SJCRH30 (cell line): ENCODE measurements at regions not wholly inside any gene's neighbourhood (a gene's known extent, or its start where the extent isn't known, plus 50 kb on each side); places are given as distances from the start of the nearest gene placed in this dataset.

ENCODE experiments used
- DNase-seq, 2 experiments: peaks; one replicate each; pipeline ENCODE4 v3.0.0-alpha.2; 2015 to 2020
- H3K27ac ChIP-seq: fragments of 250-450 bp; sonication (Bioruptor Pico); 2 replicates; pipeline ENCODE4 v1.5.1; 2020; ENCODE audit warnings: mild to moderate bottlenecking, moderate library complexity
- H3K27me3 ChIP-seq: fragments of 250-450 bp; sonication (Bioruptor Pico); 2 replicates; pipeline ENCODE4 v1.5.1; 2020; ENCODE audit warnings: mild to moderate bottlenecking, moderate library complexity
- H3K36me3 ChIP-seq: fragments of 250-450 bp; sonication (Bioruptor Pico); 2 replicates; pipeline ENCODE4 v1.5.1; 2020; ENCODE audit warnings: mild to moderate bottlenecking, moderate library complexity
- H3K4me1 ChIP-seq: fragments of 250-450 bp; sonication (Bioruptor Pico); 2 replicates; pipeline ENCODE4 v1.5.1; 2020; ENCODE audit warnings: mild to moderate bottlenecking, moderate library complexity
- H3K4me3 ChIP-seq: fragments of 250-450 bp; sonication (Bioruptor Pico); 2 replicates; pipeline ENCODE4 v1.5.1; 2020; ENCODE audit warnings: mild to moderate bottlenecking, moderate library complexity
- H3K9me3 ChIP-seq: fragments of 250-450 bp; sonication (Bioruptor Pico); replicated peaks from 2 replicates; pipeline ENCODE4 v1.5.1; 2020; ENCODE audit warnings: mild to moderate bottlenecking, moderate library complexity

DNA sequence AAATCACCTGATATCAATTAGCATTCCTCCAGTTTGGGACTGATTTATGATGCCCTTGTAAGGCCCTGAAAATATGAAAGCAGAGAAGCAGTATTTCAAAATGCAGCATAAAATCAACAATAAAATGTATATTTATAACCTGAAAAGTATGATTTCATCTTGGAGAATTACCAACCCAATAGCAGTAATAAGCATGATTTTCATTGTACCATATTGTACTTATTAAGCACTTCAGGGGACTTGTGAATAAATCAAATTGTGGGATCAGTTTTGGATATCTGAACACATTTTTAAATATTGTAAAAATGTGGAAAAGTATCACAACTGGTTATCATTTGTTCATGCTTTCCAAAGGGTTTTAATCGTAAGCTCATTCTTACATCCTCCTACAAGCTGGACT, 250.8 kb downstream of the DMRT2 start:
- no peak for DNase-seq
- Histone ChIP-seq H3K4me1 (no peaks in the 10 kb centered on the region; the same call in 1 of the 2 replicates), H3K9me3 (no peaks in the 10 kb centered on the region), H3K4me3 (no peak overlapping the region), H3K36me3 (no peaks in the 10 kb centered on the region), H3K27ac (no peak overlapping the region), H3K27me3 (no peaks in the 10 kb centered on the region)

DNA sequence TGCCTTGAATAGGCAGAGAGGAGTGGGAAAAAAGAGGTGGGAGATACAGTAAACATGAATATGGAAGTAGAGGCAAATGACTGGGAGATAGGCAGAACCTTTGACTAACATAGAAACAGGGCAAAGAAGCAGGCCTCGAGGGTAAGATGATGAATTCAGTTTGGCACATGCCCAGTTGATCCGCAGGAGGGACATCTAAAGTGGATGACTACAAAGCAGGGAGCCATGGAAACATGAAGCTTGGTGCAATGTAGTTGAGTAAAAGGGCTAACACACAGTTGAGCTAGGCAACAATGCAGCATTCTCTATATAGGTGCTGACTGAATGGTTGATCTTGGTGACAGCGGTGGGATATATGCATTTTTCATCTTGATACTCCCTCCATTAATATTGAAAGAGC, 253.8 kb downstream of the DMRT2 start:
- H3K27me3 ChIP-seq = no peaks in the 10 kb centered on the region
- no peaks in the 10 kb centered on the region for H3K36me3 ChIP-seq
- no peak overlapping the region for H3K27ac ChIP-seq
- no peaks in the 10 kb centered on the region; the same call in 1 of the 2 replicates for H3K4me1 ChIP-seq
- H3K9me3 ChIP-seq = no peaks in the 10 kb centered on the region
- DNase-seq = no peak
- no peak overlapping the region for H3K4me3 ChIP-seq

DNA sequence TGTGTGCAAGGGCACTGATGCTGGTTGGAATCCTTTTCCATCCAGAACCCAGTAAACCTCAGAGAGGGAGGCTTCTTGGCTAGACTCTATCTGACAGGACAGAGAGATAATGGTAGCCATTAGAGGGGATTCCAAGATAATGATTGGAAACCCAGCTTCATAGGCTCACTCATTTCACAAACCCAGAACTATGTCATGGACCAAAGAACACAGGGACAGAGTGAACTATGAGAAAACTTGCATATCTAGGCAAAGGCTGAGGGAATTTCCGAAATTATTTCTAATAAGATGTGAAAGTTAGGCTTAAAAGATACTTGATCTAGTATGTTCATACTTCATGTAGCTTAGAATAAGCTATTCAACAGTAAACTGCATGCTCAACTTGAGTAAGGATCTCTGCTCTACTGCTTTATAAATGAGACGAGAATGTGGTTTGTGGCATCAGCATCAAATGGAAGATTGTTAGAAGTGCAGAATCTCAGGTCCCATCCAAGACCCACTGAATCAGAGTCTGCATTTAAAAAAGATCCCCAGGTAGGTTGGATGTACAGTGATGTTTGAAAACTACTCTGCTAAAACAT, 261.4 kb downstream of the DMRT2 start:
- DNase-seq = no peak
- Histone ChIP-seq H3K4me1 (no peaks in the 10 kb centered on the region), H3K27me3 (no peaks in the 10 kb centered on the region), H3K36me3 (no peaks in the 10 kb centered on the region), H3K27ac (no peak overlapping the region), H3K4me3 (no peak overlapping the region), H3K9me3 (no peaks in the 10 kb centered on the region)

DNA sequence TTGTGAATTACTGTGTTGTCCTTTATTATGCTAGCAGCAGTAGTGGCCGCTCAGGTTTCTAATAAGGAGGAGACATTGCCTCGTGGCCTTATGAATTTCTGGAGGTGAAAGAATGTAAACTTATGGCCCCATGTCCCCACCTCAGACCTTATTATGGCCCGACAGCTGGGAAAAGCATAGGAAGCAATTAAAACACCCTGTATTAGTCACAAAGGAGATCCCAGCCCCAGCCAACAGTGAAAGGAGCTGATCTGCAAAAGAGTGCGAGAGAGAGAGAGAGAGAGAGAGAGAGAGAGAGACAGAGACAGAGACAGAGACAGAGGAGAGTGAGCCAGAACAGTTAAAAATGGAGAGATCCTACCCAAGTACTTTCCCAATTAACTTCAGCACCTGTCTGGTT, 269.3 kb downstream of the DMRT2 start:
- peaks cover 35% of the 10 kb centered on the region for H3K4me1 ChIP-seq
- H3K27me3 ChIP-seq = no peaks in the 10 kb centered on the region
- H3K36me3 ChIP-seq = no peaks in the 10 kb centered on the region
- no peak overlapping the region for H3K4me3 ChIP-seq
- peak; percentile 56 to 79 for DNase-seq
- peak overlapping the region; percentile 94 for H3K27ac ChIP-seq
- H3K9me3 ChIP-seq = no peaks in the 10 kb centered on the region

DNA sequence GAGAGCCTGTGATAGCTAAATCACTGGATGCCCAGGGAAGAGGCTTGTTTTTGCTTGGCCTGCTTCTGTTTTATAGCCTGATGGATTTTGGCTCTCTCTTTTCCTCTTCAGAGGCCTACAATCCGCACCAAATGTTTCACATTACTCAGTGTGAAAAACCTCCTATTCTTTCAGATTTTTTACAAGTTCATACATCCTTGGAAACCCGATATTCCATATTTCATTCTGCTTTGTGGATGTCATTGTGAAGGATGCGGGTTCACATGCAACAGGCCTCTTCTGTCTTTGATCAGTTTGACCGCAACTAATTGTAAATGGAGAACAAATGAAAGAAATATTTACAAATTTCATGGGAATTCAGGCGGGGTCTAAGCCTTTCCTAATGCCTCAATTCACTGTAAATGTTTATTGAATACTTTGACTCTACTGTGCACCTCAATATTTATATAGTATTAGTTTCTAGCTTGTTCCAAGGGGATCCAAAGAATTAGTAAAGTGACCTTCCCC, 269.9 kb downstream of the DMRT2 start:
- Histone ChIP-seq H3K36me3 (no peaks in the 10 kb centered on the region), H3K27me3 (no peaks in the 10 kb centered on the region), H3K4me1 (peaks cover 35% of the 10 kb centered on the region), H3K4me3 (peak overlapping the region; percentile 11), H3K9me3 (no peaks in the 10 kb centered on the region), H3K27ac (peak overlapping the region; percentile 94)
- DNase-seq = peak; percentile 45 to 87

DNA sequence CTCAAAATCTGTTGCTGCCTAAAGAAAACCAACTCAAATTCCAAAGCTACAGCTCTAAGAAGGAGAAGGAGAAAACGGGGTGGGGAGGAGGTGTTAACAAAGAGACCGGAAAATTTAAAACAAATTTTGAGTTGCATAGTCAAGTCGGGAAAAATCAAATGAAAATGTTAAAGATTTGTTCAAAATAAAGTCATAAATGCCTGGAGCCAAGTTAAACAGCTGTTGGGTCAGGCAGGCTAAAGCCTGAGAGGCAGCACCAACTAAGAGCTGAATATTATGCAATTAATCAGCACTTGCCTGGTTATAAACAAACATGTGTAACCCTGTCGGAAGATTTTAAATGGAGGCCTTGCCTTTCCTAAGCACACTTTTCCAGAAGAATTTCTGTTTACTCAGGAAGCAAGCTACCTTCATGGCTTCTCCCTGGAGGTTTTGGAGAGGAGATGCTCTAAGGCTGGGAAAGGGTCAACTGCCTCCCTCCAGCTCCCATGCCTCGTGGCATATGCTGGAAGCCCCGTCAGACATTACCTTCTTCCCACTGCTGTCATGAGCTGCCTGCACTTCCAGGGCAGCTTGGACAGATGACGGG, 270.5 kb downstream of the DMRT2 start:
- peak overlapping the region; percentile 94 for H3K27ac ChIP-seq
- peaks cover 35% of the 10 kb centered on the region for H3K4me1 ChIP-seq
- peak overlapping the region; percentile 11 for H3K4me3 ChIP-seq
- no peaks in the 10 kb centered on the region for H3K36me3 ChIP-seq
- no peaks in the 10 kb centered on the region for H3K9me3 ChIP-seq
- DNase-seq = peak; percentile 34 to 63
- no peaks in the 10 kb centered on the region for H3K27me3 ChIP-seq

DNA sequence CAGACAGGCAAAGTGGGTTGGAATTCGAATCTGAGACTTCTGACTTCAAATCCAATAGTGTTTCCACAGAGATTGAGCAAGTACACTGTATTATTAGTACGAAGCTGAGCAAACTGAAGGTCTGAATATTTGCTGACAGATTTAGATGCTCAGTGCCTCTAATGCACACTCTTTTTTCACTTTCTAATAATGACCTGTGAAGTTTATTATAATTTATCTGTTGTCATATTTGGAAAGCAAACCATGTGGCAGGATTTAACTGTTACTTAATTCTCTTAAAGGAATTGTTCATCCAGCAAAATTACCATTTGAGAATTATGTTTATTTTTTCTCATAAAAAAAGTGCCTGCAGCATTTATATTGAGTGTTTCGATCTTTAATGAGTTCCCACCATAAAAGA, 277.3 kb downstream of the DMRT2 start:
- no peak overlapping the region for H3K27ac ChIP-seq

DNA sequence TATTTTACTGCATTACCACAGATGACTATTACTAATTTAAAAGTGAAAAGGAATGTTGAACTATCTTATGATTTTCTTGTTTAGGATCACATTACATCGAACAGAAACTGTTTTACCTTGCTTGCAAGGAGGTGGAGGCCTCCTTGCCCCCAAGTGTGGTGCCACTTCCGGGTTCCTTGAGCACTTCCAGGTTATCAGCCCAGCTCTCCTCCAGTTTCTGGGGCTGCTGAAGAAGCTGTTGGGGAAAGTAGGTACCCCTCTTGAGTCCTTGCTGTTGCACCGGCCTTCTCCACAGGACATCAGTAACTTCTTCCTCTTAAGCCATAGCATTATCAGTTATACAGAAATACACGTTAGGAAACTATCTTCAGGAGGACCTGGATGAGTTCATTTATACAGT, 278.2 kb downstream of the DMRT2 start:
- no peaks in the 10 kb centered on the region for H3K27me3 ChIP-seq
- DNase-seq = no peak
- no peaks in the 10 kb centered on the region for H3K9me3 ChIP-seq
- H3K36me3 ChIP-seq = no peaks in the 10 kb centered on the region
- H3K4me3 ChIP-seq = no peak overlapping the region
- H3K27ac ChIP-seq = no peak overlapping the region
- peaks cover 34% of the 10 kb centered on the region for H3K4me1 ChIP-seq

More for the DNA sequence above, 277.3 kb downstream of the DMRT2 start:
- Histone ChIP-seq H3K4me3 (no peak overlapping the region), H3K9me3 (no peaks in the 10 kb centered on the region), H3K36me3 (no peaks in the 10 kb centered on the region), H3K4me1 (peaks cover 31% of the 10 kb centered on the region), H3K27me3 (no peaks in the 10 kb centered on the region)
- no peak for DNase-seq

DNA sequence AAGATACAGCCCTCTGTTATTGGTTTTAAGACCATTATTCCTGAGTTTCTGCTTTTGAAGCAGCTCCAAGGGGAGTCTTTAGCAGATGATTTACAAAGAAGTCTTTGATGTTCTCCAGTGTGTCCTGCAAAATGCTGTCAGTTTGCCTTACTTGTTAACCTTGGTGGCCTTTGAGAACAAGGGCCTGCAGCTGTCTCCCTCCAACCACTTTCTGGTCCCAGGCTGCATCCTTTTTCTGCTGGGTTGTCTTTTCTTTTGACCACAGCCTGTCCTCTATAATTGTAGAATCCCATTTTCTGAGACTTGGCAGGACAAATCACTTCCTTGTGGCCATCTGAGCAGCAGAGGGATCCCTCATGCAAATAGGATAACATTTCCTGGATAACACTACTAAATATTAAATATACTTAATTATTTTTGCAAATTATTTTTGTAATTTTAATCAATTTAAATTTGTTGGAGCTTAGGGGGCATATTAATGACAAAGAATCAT, 281.4 kb downstream of the DMRT2 start:
- Histone ChIP-seq H3K36me3 (no peaks in the 10 kb centered on the region), H3K27me3 (no peaks in the 10 kb centered on the region), H3K9me3 (no peaks in the 10 kb centered on the region), H3K27ac (peak overlapping the region; percentile 28), H3K4me1 (peaks cover 34% of the 10 kb centered on the region), H3K4me3 (no peak overlapping the region)
- peak; percentile 52 to 74 for DNase-seq

DNA sequence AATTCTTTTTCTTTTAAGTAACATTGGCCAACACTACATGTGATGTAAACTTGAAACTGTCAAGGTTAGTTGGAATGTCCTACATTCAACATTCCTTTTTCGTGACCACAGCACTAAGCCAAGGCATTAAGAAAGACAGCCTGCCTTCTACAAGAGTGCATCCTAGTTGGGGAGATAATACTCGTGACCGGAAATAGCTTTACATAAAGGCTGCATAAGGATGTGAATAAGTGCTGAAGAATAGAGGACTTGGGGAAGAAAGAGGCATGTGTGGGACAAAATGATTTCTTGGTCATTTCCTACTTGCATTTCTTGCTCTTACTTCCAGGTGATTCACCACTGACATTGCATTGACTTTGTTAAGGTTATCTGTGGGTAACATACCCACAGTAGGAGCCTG, 282.0 kb downstream of the DMRT2 start:
- DNase-seq = peak; percentile 23 to 52
- Histone ChIP-seq H3K4me1 (peaks cover 39% of the 10 kb centered on the region), H3K9me3 (no peaks in the 10 kb centered on the region), H3K27me3 (no peaks in the 10 kb centered on the region), H3K36me3 (no peaks in the 10 kb centered on the region), H3K4me3 (no peak overlapping the region), H3K27ac (peak overlapping the region; percentile 28)

DNA sequence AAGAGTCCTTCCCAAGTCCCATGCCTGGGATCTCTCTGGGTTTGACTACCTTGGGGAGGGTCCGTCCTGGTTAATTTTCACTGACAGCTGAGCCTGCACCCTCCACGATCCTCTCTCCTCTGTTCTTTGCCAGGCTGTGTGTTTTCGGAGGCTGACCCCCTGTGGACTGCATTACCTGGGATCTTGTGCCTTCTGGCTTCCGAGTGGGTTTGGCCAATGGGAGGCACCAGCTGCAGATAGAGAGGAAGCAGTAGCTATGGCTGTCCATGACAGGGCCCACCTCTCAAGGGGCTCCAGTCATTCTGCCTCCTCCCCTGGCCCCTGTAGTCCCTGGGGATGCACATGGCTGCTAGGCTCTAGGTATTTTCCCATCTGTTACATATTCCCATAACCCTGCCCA, 285.0 kb downstream of the DMRT2 start:
- Histone ChIP-seq H3K36me3 (no peaks in the 10 kb centered on the region), H3K9me3 (peaks cover 4% of the 10 kb centered on the region), H3K27me3 (no peaks in the 10 kb centered on the region), H3K27ac (no peak overlapping the region), H3K4me1 (peaks cover 32% of the 10 kb centered on the region), H3K4me3 (no peak overlapping the region)
- DNase-seq = no peak

DNA sequence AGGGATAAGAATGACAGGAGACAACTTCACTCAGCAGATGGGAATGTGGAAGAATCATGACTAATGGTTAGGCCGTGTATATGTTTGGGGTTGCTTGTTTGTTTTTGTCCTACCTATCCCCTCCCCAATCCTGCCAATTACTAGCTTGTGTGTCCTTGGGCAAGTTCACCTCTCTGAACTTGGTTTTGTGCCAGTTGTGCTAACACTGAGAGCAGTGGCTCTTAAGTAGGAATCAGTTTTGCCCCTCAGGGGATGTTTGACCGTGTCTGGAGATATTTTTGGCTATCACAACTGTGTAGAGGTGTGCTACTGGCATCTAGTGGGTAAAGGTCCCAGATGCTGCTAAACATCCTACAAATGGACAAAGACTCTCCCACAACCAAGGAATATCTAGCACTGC, 287.0 kb downstream of the DMRT2 start:
- Histone ChIP-seq H3K27me3 (no peaks in the 10 kb centered on the region), H3K36me3 (no peaks in the 10 kb centered on the region), H3K9me3 (peaks cover 4% of the 10 kb centered on the region), H3K27ac (no peak overlapping the region; the same call in 1 of the 2 replicates), H3K4me1 (peaks cover 14% of the 10 kb centered on the region), H3K4me3 (no peak overlapping the region)
- peak; percentile 72 to 83 for DNase-seq

DNA sequence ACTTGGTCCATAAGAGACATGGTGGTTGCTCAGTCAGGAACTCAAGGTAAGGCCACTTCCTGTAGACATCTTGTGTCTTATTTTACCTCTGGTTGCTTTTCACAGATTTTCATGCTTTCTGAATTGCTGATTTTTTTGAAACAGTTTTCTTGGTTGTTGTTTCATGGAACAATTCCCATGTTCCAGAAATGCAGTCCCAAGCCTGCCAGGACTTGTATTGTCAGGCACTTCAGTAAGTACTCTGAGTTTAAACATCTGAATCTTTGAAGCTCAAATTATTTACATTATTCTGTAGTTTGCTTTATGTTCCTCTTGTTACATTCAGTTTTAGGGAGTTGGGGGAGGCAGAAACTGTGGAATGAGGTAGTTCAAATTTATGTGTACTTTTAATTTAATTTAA, 290.2 kb downstream of the DMRT2 start:
- H3K9me3 ChIP-seq = peaks cover 7% of the 10 kb centered on the region
- no peak overlapping the region for H3K27ac ChIP-seq
- DNase-seq = no peak
- H3K36me3 ChIP-seq = no peaks in the 10 kb centered on the region
- no peaks in the 10 kb centered on the region for H3K27me3 ChIP-seq
- peaks cover 9% of the 10 kb centered on the region for H3K4me1 ChIP-seq
- H3K4me3 ChIP-seq = no peak overlapping the region

DNA sequence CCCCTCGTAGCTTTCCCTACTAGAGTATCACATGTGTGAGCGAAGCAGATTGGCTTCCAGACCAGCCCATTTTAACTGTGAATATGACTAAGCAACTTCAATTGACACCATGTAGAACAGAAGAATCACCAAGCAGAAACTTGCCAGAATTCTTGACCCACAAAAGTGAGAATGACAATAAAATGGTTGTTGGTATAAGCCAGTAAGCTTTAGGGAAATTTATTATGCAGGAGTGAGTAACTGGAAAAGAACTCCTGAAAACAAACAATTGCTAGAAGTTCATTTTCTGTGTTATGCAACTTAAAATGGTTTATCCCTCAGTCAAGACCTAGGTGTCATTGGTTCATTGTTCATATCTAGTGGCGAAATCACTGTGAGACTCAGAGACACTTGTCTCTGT, 303.1 kb downstream of the DMRT2 start:
- Histone ChIP-seq H3K9me3 (no peaks in the 10 kb centered on the region), H3K27me3 (no peaks in the 10 kb centered on the region), H3K27ac (no peak overlapping the region), H3K4me3 (no peak overlapping the region), H3K4me1 (no peaks in the 10 kb centered on the region), H3K36me3 (no peaks in the 10 kb centered on the region)
- DNase-seq = no peak

DNA sequence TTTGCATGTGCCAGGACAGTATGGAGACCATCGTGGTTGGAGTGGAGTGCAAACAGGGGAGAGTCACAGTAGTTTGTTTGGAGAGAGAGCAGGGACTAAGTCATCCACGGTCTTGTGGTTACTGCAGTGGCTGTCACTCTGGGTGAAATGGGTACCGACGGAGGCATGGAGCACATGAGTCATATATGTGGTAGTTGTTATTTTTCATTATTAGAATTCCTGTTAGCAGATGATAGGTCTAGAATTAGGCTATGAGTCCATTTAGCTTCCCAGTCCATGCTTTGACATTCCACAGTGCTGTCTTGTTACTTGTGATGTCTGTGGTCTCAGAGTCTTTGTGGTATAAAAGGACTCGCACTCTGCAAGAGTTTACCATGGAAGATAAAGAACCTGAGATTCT, 303.9 kb downstream of the DMRT2 start:
- no peak overlapping the region for H3K27ac ChIP-seq
- no peaks in the 10 kb centered on the region for H3K27me3 ChIP-seq
- H3K4me1 ChIP-seq = no peaks in the 10 kb centered on the region
- H3K36me3 ChIP-seq = no peaks in the 10 kb centered on the region
- H3K4me3 ChIP-seq = no peak overlapping the region
- DNase-seq = no peak
- no peaks in the 10 kb centered on the region for H3K9me3 ChIP-seq

DNA sequence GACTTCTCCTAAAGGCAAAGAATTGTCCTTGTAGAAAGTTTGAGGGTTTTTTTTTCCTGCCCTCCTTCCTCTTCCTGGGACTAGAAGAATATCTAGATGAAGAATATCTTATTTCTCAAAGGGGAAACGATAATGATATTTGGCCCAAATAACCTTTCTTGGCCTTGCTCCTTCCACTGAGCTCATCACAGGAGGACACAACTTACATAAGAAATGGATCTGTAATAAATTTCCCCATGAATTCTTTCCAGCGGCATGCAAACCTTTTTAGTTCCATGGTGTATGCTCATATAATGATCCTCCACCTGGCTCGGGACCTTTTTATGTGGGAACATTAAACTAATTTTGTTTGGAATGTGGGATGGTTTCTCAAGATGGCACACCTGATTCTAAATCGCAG, 304.4 kb downstream of the DMRT2 start:
- no peak overlapping the region for H3K4me3 ChIP-seq
- DNase-seq = no peak
- no peaks in the 10 kb centered on the region for H3K4me1 ChIP-seq
- H3K27me3 ChIP-seq = no peaks in the 10 kb centered on the region
- no peaks in the 10 kb centered on the region for H3K9me3 ChIP-seq
- no peak overlapping the region for H3K27ac ChIP-seq
- H3K36me3 ChIP-seq = no peaks in the 10 kb centered on the region
